D721Med (cell line): ENCODE measurements at regions not wholly inside any gene's neighbourhood (a gene's known extent, or its start where the extent isn't known, plus 50 kb on each side); places are given as distances from the start of the nearest gene placed in this dataset.

Experiments
- DNase-seq: peaks from one replicate; pipeline ENCODE4 v3.0.0; 2011; ENCODE audit warnings: low spot score; ENCODE audit not compliant: insufficient read length
- FAIRE-seq: peaks from 2 replicates; lab custom pipeline; 2011; peaks lifted over from hg19 to GRCh38; lab: Jason Lieb, UNC
- CTCF ChIP-seq: IDR thresholded peaks from 2 replicates; pipeline ENCODE4 v1.5.1; 2012; ENCODE audit warnings: mild to moderate bottlenecking, control low read depth; ENCODE audit not compliant: insufficient read depth; ENCODE audit errors: missing control alignments

- no peak for TF ChIP-seq CTCF
- DNase-seq (no peak), FAIRE-seq (no peak)
Measured at GRCh38 chr11:116065986-116066385, 561.8 kb upstream of the CADM1 start.

DNA sequence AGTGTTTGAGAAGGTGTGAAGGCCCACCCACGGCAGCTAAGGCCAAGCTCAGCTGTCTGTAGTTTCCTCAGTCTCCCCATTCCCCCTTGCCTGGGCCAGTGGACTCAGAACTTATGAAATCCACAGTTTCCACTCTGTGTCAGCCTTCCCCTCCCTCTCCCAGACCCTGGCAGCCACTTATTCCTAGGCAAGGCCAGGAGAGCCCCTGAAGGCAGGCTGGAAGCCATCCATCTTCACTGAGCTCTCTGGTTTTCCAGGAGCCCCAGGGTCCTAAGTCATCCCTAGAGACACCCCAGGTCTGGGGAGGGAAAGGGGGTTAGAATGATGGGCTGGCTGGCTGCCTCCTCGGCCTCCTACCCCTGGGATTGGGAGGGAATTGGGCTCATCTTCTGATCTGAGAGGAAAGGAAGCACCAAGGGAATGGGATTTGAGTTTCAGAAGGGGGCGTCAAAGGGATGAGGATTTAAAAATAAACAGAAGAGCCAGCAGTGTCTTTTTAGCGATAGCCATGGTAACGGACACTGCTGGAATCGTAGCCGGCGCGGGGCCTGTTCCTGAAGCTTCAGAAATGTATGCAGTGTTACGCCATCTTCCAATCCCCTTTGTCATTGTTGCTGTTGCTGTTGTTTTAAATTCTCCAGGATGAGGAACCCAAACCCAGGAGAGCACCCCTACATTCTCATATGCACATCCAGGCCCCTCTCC is 561.1 kb upstream of the CADM1 start:
- DNase-seq (no peak), FAIRE-seq (no peak)
- no peak for TF ChIP-seq CTCF

DNA sequence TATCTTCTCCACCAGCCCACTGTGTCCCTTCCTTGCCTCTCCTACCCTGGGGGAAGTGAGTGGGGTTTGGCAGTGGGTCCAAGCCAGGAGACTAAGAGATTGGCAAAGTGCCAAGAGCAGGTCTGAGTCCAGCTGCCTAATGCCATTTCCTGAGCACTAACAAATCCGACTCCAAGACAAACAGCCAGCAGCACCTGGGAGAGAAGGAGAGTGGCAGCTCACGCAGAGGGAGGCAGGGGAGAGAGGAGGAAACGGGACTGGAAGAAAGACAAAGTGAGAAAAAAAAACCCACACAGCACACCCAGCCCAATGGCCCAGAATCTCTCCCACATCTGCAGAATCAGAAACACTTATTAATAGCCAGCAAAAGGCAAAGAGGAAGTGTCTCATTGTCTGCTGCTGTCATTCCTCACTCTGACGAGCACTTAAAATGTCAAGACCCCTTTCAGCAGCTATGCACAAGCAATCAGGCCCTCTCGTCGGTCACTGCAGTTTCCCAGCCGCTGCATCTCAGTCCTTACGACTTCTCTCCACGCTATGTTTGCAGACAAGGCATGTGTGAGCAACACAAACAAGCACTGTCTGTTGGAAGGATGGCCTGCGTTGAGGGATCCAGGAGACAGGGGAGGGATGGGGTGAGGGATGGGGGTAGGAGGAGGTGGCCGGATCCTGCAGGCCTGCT is 558.4 kb upstream of the CADM1 start:
- FAIRE-seq (no peak), DNase-seq (no peak)
- TF ChIP-seq CTCF, result no peak

GRCh38 chr11:116062129-116062489 is 557.9 kb upstream of the CADM1 start:
- no peak for FAIRE-seq
- DNase-seq, result no peak
- no peak for TF ChIP-seq CTCF

DNA sequence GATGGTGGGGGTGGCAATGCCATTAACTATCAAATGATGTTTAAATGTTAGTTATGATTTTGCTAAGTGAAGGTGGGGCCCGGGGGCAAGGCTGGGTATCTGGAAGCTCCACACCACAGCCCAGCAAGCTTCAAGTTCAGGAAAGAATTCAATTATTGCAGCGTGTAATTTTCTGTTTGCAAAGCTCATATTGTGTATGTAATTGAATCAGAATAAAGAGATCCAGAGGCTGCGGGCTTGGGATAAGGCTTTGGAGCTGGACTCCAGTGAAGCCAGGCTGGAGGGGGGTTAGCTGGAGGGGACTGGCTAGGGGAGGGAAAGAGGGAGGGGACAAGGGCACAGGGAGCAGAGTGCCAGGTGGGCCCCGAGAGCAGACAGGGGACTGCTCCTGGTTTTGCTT is 557.1 kb upstream of the CADM1 start:
- FAIRE-seq (no peak), DNase-seq (no peak)
- TF ChIP-seq CTCF, result no peak

DNA sequence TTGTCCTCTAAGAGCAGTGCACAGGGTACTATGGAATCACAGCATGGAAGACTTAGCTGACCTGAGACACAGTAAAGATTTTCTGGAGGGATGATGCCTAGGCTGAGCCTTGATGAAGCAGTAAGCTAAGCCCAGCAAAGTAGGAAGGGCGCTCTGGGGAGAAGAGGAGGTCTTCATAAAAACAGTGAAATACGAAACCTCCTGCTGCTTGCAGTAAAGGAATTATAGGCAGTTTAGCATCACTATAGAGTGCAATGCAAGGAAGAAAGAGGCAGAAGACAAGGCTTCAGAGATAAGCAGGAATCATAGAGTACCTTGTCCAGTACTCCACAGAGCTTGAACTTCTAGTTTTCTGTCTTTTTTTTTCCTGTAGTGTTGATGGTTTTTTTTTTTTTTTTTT is 555.7 kb upstream of the CADM1 start:
- TF ChIP-seq CTCF, result no peak
- FAIRE-seq, result no peak
- no peak for DNase-seq

DNA sequence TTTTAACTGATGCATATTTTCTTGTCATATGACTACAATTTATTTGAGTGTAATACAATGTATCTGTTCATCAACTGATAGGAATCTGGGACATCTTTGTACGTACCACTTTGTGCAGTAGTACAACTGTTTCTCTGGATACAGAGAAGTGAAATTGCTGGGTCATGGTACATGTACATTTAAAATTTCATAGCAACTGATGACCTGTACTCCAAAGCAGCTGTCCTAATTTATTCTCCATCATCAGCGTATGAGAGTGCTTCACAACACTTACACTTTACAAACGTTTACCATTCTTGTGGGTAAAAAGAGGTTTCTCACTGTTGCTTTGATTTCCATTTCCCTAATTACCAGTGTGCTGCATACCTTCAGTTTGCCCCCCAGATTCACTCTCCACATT is 552.8 kb upstream of the CADM1 start:
- FAIRE-seq, result no peak
- no peak for TF ChIP-seq CTCF
- no peak for DNase-seq
